GM13976 (cell line): ENCODE measurements at regions not wholly inside any gene's neighbourhood (a gene's known extent, or its start where the extent isn't known, plus 50 kb on each side); places are given as distances from the start of the nearest gene placed in this dataset.

ENCODE experiments used
- DNase-seq: peaks from one replicate; pipeline ENCODE4 v3.0.0; 2012; ENCODE audit warnings: low spot score
- in situ Hi-C: fragments of 300-500 bp; cut with MboI; formaldehyde crosslinking; loops from one replicate; pipeline ENCODE4 v1.12.0; 2022; ENCODE audit warnings: low sequenced_read_pairs, mixed read lengths, inconsistent platforms; ENCODE audit not compliant: unreplicated experiment
- TF ChIP-seq, protein P1 (sequence below): IDR thresholded peaks from 2 replicates; pipeline ENCODE4 v1.5.1; 2012; ENCODE audit warnings: borderline replicate concordance, mild to moderate bottlenecking; ENCODE audit not compliant: insufficient read depth; ENCODE audit errors: extremely low read depth, missing control alignments, control extremely low read depth

DNA sequence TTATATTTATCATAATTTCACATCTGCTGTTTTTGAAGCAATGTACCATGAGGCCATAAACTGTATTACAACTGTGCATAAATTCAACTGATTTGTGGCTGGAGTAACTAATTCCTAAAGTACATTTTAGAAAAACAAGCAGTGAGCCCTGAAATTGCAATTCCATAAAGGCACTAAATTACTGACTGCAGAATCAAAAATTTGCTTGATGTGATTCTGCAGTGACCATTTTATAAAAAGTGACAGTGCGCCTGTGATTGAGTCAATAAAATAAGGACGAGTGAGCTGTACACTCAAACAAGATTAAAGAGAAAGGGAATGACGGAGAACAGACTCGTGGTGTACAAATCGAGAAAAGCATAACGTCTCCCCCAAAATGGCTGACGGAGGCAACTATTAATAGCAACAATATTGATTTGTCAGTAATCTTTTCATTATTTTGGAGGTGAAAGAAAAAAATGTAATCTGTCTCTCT lies 121.4 kb upstream of the MEIS2 start:
- in situ Hi-C loops = no loop called here
- DNase-seq = no peak
- TF ChIP-seq, protein P1, sequence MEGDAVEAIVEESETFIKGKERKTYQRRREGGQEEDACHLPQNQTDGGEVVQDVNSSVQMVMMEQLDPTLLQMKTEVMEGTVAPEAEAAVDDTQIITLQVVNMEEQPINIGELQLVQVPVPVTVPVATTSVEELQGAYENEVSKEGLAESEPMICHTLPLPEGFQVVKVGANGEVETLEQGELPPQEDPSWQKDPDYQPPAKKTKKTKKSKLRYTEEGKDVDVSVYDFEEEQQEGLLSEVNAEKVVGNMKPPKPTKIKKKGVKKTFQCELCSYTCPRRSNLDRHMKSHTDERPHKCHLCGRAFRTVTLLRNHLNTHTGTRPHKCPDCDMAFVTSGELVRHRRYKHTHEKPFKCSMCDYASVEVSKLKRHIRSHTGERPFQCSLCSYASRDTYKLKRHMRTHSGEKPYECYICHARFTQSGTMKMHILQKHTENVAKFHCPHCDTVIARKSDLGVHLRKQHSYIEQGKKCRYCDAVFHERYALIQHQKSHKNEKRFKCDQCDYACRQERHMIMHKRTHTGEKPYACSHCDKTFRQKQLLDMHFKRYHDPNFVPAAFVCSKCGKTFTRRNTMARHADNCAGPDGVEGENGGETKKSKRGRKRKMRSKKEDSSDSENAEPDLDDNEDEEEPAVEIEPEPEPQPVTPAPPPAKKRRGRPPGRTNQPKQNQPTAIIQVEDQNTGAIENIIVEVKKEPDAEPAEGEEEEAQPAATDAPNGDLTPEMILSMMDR = no peak

DNA sequence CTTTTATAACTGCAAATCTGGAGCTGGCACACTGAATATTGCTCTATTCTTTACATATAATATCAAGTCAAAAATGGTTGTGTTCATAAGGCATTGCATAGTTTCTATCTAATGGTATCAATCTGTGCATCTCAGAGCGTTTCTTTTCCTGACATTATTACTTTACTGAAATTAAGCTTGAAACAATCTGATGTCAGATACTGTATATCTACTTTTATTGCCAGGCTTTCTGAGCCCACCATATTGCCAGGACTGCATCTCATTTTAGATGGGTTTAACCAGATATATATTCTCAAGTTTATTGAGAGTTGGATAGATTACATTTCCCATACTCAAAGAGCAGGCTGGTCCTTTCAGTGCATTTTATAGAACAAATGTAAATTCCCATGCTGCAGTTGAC lies 122.7 kb upstream of the MEIS2 start:
- no peak for DNase-seq
- TF ChIP-seq, protein P1 = no peak
- in situ Hi-C loops = no loop called here

DNA sequence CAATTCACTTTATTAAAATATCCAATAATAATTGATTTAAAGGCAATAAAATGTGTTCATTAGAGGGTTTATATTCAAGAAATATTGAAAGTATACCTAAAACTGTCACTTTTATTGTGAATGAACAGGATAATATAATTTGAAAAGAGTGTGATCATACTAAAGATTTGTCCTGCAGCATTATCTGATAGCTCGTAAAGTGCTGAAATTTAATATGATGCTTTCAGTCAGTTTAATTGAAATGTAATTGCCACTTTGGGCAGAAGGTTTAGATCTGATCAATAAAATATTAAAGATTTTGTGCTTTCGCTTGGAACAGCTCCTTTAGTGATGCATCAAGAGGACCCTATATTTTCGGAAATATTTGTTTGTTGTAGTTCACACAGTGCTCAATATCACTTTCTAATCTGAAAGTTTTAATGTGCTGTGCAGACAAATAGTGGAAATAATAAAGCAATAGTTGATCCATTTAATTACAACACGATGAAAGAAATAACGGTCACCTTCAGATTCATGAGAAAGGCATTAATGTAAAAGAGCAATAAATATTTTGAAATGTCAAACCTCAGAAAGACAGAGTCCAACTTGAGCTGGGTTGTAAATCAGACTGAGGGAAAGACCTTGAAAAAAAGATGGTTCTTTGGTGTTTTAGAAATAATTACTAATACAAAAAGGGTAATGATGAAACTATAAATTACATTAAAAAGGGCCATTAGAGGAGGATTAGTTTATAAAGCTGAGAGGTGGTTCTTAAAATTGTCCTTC lies 129.7 kb upstream of the MEIS2 start:
- TF ChIP-seq, protein P1 = no peak
- in situ Hi-C loops = no loop called here
- DNase-seq = no peak

DNA sequence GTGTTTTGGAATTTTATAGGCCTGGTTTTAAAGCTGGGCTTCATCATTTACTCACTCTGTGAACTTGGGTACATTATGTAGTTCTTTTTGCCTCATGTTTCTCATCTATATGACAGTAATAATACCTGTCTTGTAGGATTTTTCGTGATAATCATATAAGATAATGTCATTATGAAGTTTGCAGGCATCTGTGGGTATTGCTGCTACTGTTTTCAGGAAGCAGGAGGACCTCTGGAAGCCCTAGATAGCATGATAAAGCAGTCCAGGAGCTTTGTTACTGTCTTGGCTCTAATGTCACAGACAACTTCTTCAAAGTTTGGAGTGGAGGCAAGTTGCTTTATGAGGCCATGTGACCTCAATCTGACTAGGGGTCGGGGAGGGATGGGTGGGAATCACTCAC lies 145.0 kb upstream of the MEIS2 start:
- TF ChIP-seq, protein P1 = no peak
- in situ Hi-C loops = no loop called here

DNA sequence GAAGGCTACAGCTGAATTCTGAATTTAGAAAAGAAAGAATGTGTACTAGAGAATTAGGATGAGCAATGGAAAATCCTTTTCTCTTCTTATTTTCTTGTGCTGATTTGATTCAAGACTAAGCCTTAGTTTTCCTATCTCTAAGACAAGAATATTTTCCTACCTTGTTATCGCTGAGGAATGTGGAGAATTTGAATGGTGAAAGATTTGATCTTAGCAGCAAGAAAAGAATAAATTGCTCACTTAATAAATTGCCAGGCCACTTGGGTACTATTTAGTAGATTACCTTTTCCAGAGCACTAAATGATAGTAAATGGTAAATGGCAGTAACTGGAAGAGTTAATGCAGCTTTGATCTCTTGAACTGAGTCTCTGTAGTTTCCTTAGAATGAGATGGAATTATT lies 145.7 kb upstream of the MEIS2 start:
- in situ Hi-C loops = no loop called here
- TF ChIP-seq, protein P1 = no peak
- no peak for DNase-seq

More for the DNA sequence above, 145.0 kb upstream of the MEIS2 start:
- no peak for DNase-seq

DNA sequence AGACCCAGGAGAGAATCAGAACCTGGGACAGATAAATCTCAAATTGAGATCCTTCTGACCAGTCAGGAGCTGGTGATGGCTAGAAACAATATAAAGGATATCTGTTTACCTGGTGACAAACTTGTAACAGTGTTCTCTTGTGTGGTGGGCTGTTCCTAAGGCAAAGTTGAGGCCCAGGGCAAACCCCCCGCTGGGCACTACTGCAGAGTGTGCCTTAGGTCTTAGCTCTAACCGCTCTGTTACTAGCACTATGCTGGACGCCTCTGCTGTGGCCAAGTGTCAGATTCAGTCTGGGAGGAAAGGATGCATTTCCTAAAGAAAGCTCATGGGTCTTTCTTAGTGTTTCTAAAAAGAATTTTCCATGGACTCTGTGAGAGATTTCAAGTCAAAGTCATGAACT lies 146.5 kb upstream of the MEIS2 start:
- TF ChIP-seq, protein P1 = no peak
- in situ Hi-C loops = no loop called here
- no peak for DNase-seq
